ENCODE measurements at regions not wholly inside any gene's neighbourhood (a gene's known extent, or its start where the extent isn't known, plus 50 kb on each side); places are given as distances from the start of the nearest gene placed in this dataset.

- DNase-seq (ENCODE audit: low read depth, low spot score) (no peak), FAIRE-seq (no peak)
- ChIA-PET POLR2A (no interaction called here), CTCF (no interaction called here)
- Histone ChIP-seq H3K27ac (ENCODE audit: insufficient read depth, low read depth, low read length) (no peak overlapping the region), H3K9ac (replicated peaks; ENCODE audit: extremely low read depth, insufficient read depth, low read length) (no peak overlapping the region), H2AFZ (ENCODE audit: low read depth, low read length) (no peak overlapping the region), H3K27me3 (ENCODE audit: control insufficient read depth in 2 of 2, insufficient read depth in 2 of 2, low read length in 2 of 2) (no peaks in the 10 kb centered on the region), H3K9me3 (replicated peaks; ENCODE audit: control insufficient read depth, insufficient read depth, low read length) (peaks cover 2% of the 10 kb centered on the region), H3K4me1 (ENCODE audit: control insufficient read depth, extremely low read depth, insufficient read depth, low read length) (no peaks in the 10 kb centered on the region), H4K20me1 (replicated peaks; ENCODE audit: control insufficient read depth, extremely low read depth, insufficient read depth, low read length) (no peaks in the 10 kb centered on the region), H3K36me3 (ENCODE audit: control insufficient read depth in 2 of 2, extremely low read depth in 1 of 2, insufficient read depth in 2 of 2, low read length in 2 of 2) (no peaks in the 10 kb centered on the region), H3K4me3 (replicated peaks in 1 of 3; ENCODE audit: insufficient read depth in 1 of 3, low read depth in 1 of 3, low read length in 3 of 3) (no peak overlapping the region), H3K79me2 (ENCODE audit: control insufficient read depth, insufficient read depth, low read length) (no peaks in the 10 kb centered on the region), H3K9me1 (replicated peaks; ENCODE audit: control insufficient read depth, extremely low read depth, insufficient read depth, low read length) (no peaks in the 10 kb centered on the region), H3K4me2 (ENCODE audit: insufficient read depth, low read length) (no peak overlapping the region)
- no peak for TF ChIP-seq POLR2A (IDR thresholded peaks at IDR 0.05; ENCODE audit: low read depth, low read length)
- dilution Hi-C loops (cut with MboI; ENCODE audit: extremely low pct_ligation_motif_present, low sequenced_read_pairs) (no loop called here), intact Hi-C loops (cut with micrococcal nuclease) (no loop called here)
- no TSS peak for BruUV-seq (replicated peaks)
These were observed 296.5 kb upstream of the KAZN start for GRCh38 chr1:14302025-14302424.

- FAIRE-seq (no peak), DNase-seq (ENCODE audit: low read depth, low spot score) (no peak)
- no TSS peak for BruUV-seq (replicated peaks)
- H3K36me3 ChIP-seq (ENCODE audit: control insufficient read depth in 2 of 2, extremely low read depth in 1 of 2, insufficient read depth in 2 of 2, low read length in 2 of 2) = no peaks in the 10 kb centered on the region
- no peak for TF ChIP-seq GATA2 (IDR thresholded peaks at IDR 0.05; ENCODE audit: insufficient read depth, insufficient read length, low read depth, low read length)
- TF ChIP-seq POLR2A (IDR thresholded peaks at IDR 0.05; ENCODE audit: low read depth, low read length) = no peak
- TF ChIP-seq EZH2 (IDR thresholded peaks at IDR 0.05; ENCODE audit: borderline replicate concordance, low read depth, low read length, severe bottlenecking) = no peak
- TF ChIP-seq MYC (IDR thresholded peaks at IDR 0.05; ENCODE audit: low read depth, low read length) = no peak
- TF ChIP-seq JUN (IDR thresholded peaks at IDR 0.05; ENCODE audit: borderline replicate concordance, insufficient read depth, insufficient read length, low read depth) = no peak
- TF ChIP-seq, protein P1, sequence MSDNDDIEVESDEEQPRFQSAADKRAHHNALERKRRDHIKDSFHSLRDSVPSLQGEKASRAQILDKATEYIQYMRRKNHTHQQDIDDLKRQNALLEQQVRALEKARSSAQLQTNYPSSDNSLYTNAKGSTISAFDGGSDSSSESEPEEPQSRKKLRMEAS (IDR thresholded peaks at IDR 0.05; ENCODE audit: insufficient read depth, insufficient read length) = no peak
- no peak for TF ChIP-seq POLR2AphosphoS5 (IDR thresholded peaks at IDR 0.05; ENCODE audit: insufficient read depth, low read depth, low read length)
- no peak for TF ChIP-seq FOS (IDR thresholded peaks at IDR 0.05; ENCODE audit: borderline replicate concordance, insufficient read depth, low read length)
- no peak for TF ChIP-seq CTCF (IDR thresholded peaks at IDR 0.05; ENCODE audit: extremely low read depth in 1 of 2, insufficient read depth in 1 of 2, low read depth in 1 of 2, low read length in 2 of 2)
- no peaks in the 10 kb centered on the region for H3K79me2 ChIP-seq (ENCODE audit: control insufficient read depth, insufficient read depth, low read length)
- H3K4me2 ChIP-seq (ENCODE audit: insufficient read depth, low read length) = no peak overlapping the region
- H3K27ac ChIP-seq (ENCODE audit: insufficient read depth, low read depth, low read length) = no peak overlapping the region
- peaks cover 5% of the 10 kb centered on the region for H3K9me3 ChIP-seq (replicated peaks; ENCODE audit: control insufficient read depth, insufficient read depth, low read length)
- dilution Hi-C loops (cut with MboI; ENCODE audit: extremely low pct_ligation_motif_present, low sequenced_read_pairs) = no loop called here
- intact Hi-C loops (cut with micrococcal nuclease) = no loop called here
- no peaks in the 10 kb centered on the region for H3K4me1 ChIP-seq (ENCODE audit: control insufficient read depth, extremely low read depth, insufficient read depth, low read length)
- H3K9me1 ChIP-seq (replicated peaks; ENCODE audit: control insufficient read depth, extremely low read depth, insufficient read depth, low read length) = no peaks in the 10 kb centered on the region
- ChIA-PET POLR2A (no interaction called here), CTCF (no interaction called here)
- H2AFZ ChIP-seq (ENCODE audit: low read depth, low read length) = no peak overlapping the region
- H3K9ac ChIP-seq (replicated peaks; ENCODE audit: extremely low read depth, insufficient read depth, low read length) = no peak overlapping the region
- H4K20me1 ChIP-seq (replicated peaks; ENCODE audit: control insufficient read depth, extremely low read depth, insufficient read depth, low read length) = no peaks in the 10 kb centered on the region
- no peaks in the 10 kb centered on the region for H3K27me3 ChIP-seq (ENCODE audit: control insufficient read depth in 2 of 2, insufficient read depth in 2 of 2, low read length in 2 of 2)
- H3K4me3 ChIP-seq (replicated peaks in 1 of 3; ENCODE audit: insufficient read depth in 1 of 3, low read depth in 1 of 3, low read length in 3 of 3) = no peak overlapping the region
These were observed 295.5 kb upstream of the KAZN start for GRCh38 chr1:14303011-14303410.
